ENCODE measurements at regions not wholly inside any gene's neighbourhood (a gene's known extent, or its start where the extent isn't known, plus 50 kb on each side); places are given as distances from the start of the nearest gene placed in this dataset.

DNA sequence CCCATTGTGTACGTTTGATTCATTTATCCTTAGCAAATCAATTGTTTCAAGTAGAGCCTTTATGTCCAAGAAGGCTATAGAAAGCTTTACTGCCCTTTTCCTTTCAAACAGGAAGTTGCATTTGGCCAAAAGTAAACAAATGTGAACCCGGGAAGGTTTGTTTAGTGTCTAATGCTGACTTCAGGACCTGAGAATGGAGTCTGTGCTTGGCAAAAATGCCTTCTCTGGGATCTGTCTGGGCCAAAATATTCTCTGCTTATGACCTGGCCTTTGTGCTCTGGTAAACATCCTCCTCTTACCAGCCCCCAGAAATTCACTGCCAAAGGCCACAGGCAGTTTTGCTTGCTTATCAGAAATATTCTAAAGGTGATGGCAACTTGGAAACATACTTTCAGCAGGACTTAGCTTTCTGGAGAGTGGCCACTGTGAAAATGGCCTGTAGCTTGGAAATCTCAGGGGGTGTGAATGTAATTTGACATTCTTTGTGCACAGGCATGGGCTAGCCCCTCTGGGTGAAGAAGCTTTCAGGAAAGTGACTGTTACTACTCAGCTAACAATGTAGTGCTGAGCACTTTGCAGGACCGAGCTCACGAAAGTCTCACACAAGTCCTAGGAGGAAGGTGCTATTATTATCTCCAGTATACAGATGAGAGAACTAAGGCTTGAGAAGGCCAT, 199.5 kb downstream of the PTEN start:
- WGBS, 2 donors, result 46 to 53% methylated on average over 4 of the region's 4 CpGs
- no peak for FAIRE-seq
- Histone ChIP-seq H3K27ac (peak overlapping the region in 3 of 4 donors; percentile 24 to 64 (median 38)), H3K36me3 (no peaks in the 10 kb centered on the region), H3K9me3 (no peaks in the 10 kb centered on the region), H3K27me3 (no peaks in the 10 kb centered on the region), H3K4me3 (no peak overlapping the region), H3K4me1 (peaks cover 9 to 19% (median 11%) of the 10 kb centered on the region in 3 donors)
- no peak for TF ChIP-seq CTCF (IDR thresholded peaks at IDR 0.05)
- no peak for DNase-seq
- intact Hi-C loops (cut with DNase I), result no loop called here
- ATAC-seq, result peak; percentile 31 to 68 (median 60)

GRCh38 chr10:88063861-88064557, 200.6 kb downstream of the PTEN start:
- FAIRE-seq, result no peak
- Histone ChIP-seq H3K27me3 (no peaks in the 10 kb centered on the region), H3K9me3 (no peaks in the 10 kb centered on the region), H3K27ac (no peak overlapping the region), H3K4me3 (no peak overlapping the region), H3K4me1 (peaks cover 9 to 19% (median 11%) of the 10 kb centered on the region in 3 donors), H3K36me3 (no peaks in the 10 kb centered on the region)
- intact Hi-C loops (cut with DNase I), result no loop called here
- no peak for DNase-seq
- peak in 1 of 4 donors; percentile 15 for ATAC-seq
- 47 to 50% methylated on average over 4 of the region's 4 CpGs for WGBS, 2 donors
- TF ChIP-seq CTCF (IDR thresholded peaks at IDR 0.05), result no peak

DNA sequence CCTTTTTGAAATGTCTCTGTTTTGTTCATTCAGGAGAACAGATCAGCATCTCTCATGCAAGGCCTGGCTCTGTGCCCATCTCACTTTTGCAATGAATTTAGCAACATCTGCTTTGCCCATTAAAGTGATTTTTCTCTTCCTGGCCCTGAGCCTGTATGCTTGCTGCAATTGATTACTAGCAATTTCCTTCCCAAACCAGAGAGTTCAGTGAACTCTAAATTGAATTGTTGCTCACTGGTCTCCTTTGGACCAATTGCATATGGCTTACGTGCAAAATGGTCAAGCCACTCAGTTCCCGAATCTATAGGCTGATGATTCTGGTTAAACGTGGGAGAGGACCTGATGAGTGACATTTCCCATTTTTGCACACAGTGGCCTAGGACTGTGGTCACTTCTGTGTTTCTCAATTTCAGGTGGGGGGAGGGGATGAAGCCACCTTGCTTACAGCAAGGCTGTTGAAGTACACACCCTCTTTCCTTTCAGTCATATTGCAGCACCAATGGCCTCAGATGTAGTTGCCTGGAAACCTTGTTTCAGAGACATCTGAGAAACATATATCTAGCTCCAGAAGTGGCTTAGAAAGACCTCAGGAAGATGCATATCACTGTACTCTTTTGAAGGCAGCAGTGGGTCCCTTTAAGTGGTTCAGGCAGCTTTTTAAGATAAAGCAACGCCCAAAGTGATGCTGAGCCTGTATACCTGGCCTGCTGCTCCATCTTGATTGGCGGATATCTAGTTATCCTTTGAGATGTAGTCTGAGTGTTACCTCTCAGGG, 201.4 kb downstream of the PTEN start:
- no peaks in the 10 kb centered on the region for H3K9me3 ChIP-seq
- DNase-seq (peak in 1 of 6 donors; percentile 24), ATAC-seq (peak in 3 of 4 donors; percentile 20 to 60 (median 57)), FAIRE-seq (no peak)
- no peak for TF ChIP-seq CTCF (IDR thresholded peaks at IDR 0.05)
- no peak overlapping the region for H3K27ac ChIP-seq
- WGBS, 2 donors, result 81 to 83% methylated on average over 5 of the region's 5 CpGs
- H3K4me1 ChIP-seq, result peaks cover 9 to 19% (median 11%) of the 10 kb centered on the region in 3 donors
- no peaks in the 10 kb centered on the region for H3K27me3 ChIP-seq
- H3K36me3 ChIP-seq, result no peaks in the 10 kb centered on the region
- no peak overlapping the region for H3K4me3 ChIP-seq
- intact Hi-C loops (cut with DNase I), result no loop called here

GRCh38 chr10:88065383-88066049, 202.1 kb downstream of the PTEN start:
- intact Hi-C loops (cut with DNase I), result no loop called here
- no peaks in the 10 kb centered on the region for H3K27me3 ChIP-seq
- DNase-seq (no peak), FAIRE-seq (no peak), ATAC-seq (peak in 1 of 4 donors; percentile 42)
- no peak overlapping the region for H3K27ac ChIP-seq
- no peak for TF ChIP-seq CTCF (IDR thresholded peaks at IDR 0.05)
- H3K4me3 ChIP-seq, result no peak overlapping the region
- no peaks in the 10 kb centered on the region for H3K36me3 ChIP-seq
- H3K4me1 ChIP-seq, result peaks cover 9 to 19% (median 11%) of the 10 kb centered on the region in 3 donors
- H3K9me3 ChIP-seq, result no peaks in the 10 kb centered on the region
- WGBS, 2 donors, result 86% methylated on average over 5 of the region's 5 CpGs

Measured in pancreas (tissue), 10 donors.